NT2/D1 (cell line): ENCODE measurements at regions not wholly inside any gene's neighbourhood (a gene's known extent, or its start where the extent isn't known, plus 50 kb on each side); places are given as distances from the start of the nearest gene placed in this dataset.

ENCODE experiments used
- DNase-seq: peaks from one replicate; pipeline ENCODE4 v3.0.0-alpha.2; 2011; ENCODE audit warnings: low read depth, low spot score
- H3K27me3 ChIP-seq: 2 replicates; pipeline ENCODE4 v1.6.0; 2011; ENCODE audit warnings: mild to moderate bottlenecking; ENCODE audit not compliant: insufficient read length, insufficient read depth
- H3K36me3 ChIP-seq: 2 replicates; pipeline ENCODE4 v1.6.1; 2011; ENCODE audit warnings: mild to moderate bottlenecking, low read length, mixed read lengths; ENCODE audit not compliant: insufficient read depth, insufficient read length
- H3K4me1 ChIP-seq: 2 replicates; pipeline ENCODE4 v1.5.1; 2011; ENCODE audit not compliant: insufficient read depth, insufficient read length
- H3K4me3 ChIP-seq: 2 replicates; pipeline ENCODE4 v1.5.1; 2011; ENCODE audit warnings: low read depth; ENCODE audit not compliant: insufficient read length
- H3K9ac ChIP-seq: 2 replicates; pipeline ENCODE4 v1.6.0; 2011; ENCODE audit warnings: low read depth; ENCODE audit not compliant: insufficient read length
- H3K9me3 ChIP-seq: 2 replicates; pipeline ENCODE4 v1.5.1; 2011; ENCODE audit warnings: mild to moderate bottlenecking, low read length; ENCODE audit not compliant: insufficient read depth
- SUZ12 ChIP-seq: IDR thresholded peaks from 2 replicates; pipeline ENCODE4 v1.6.1; 2011; ENCODE audit not compliant: insufficient read length, insufficient read depth; ENCODE audit errors: extremely low read depth
- YY1 ChIP-seq: IDR thresholded peaks from 2 replicates; pipeline ENCODE4 v1.6.1; 2011; ENCODE audit not compliant: insufficient read length, insufficient read depth
- ZNF274 ChIP-seq: IDR thresholded peaks from 2 replicates; pipeline ENCODE4 v1.6.1; 2011; ENCODE audit warnings: mild to moderate bottlenecking, low read depth, low read length

- no peaks in the 10 kb centered on the region for H3K27me3 ChIP-seq
- no peak overlapping the region for H3K4me3 ChIP-seq
- TF ChIP-seq YY1: no peak
- TF ChIP-seq ZNF274: no peak
- no peak for TF ChIP-seq SUZ12
- H3K9ac ChIP-seq: no peak overlapping the region
- DNase-seq: no peak
- H3K36me3 ChIP-seq: no peaks in the 10 kb centered on the region
- H3K9me3 ChIP-seq: no peaks in the 10 kb centered on the region
- no peaks in the 10 kb centered on the region for H3K4me1 ChIP-seq
Observed at GRCh38 chr7:84705706-84706105, 481.1 kb downstream of the SEMA3D start.

- TF ChIP-seq YY1 (no peak), SUZ12 (no peak), ZNF274 (no peak)
Observed at GRCh38 chr7:84705079-84705478, 481.8 kb downstream of the SEMA3D start.

DNA sequence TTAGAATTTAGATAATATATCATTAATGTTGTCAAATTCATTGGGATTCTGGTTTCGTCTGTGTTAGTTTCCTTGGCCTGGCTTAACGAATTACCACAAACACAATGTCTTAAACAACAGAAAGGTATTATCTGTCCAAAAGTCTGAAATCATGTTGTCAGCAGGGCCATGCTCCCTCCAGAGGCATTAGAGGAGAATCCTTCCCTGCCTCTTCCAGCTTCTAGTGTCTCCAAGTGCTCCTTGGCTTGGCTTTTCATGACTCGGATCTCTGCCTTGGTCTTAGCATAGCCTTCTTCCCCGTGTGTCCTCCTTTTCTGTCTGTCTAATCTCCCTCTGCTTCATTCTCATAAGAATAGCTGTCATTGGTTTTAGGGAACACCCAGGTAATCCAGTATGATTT lies 482.5 kb downstream of the SEMA3D start:
- TF ChIP-seq ZNF274: no peak
- TF ChIP-seq SUZ12: no peak
- TF ChIP-seq YY1: no peak
- no peaks in the 10 kb centered on the region for H3K9me3 ChIP-seq
- DNase-seq: no peak

More at GRCh38 chr7:84705079-84705478, 481.8 kb downstream of the SEMA3D start:
- H3K4me3 ChIP-seq: no peak overlapping the region
- no peak overlapping the region for H3K9ac ChIP-seq
- H3K27me3 ChIP-seq: no peaks in the 10 kb centered on the region
- no peak for DNase-seq
- no peaks in the 10 kb centered on the region for H3K4me1 ChIP-seq
- no peaks in the 10 kb centered on the region for H3K36me3 ChIP-seq
- no peaks in the 10 kb centered on the region for H3K9me3 ChIP-seq

DNA sequence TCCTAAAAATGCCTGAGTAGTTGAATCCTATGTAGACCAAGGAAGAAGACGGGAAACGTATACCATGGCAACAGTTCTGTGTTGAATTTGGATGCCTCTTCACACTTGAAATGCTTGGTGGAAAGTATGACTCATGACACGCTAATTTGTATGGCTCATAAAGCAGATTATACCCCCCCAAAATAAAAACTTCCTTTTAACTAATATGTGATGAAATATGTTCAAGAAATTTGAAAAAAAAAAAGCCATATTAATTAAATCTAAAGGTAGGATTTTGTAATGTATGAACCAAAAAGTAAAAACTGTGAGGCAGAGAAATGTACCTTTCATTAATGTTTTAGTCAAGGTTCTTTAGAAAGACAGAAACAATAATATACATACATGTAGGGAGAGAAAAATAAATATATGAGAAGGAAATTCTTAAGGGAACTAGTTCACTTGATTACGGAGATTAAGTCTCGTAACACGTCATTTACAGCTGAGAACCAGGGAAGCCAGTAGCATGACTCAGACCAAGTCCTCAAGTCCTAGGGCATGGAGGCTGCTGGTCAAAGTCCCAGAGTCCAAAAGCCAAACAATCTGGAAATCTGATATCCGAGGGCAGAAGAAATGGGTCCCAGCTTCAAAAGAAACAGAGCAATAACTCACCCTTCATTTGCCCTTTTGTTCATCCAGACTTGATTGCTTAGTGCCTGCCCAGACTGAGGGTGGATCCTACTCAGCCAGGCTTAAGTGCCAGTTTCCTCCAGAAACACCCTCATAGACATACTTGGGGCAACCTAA lies 485.1 kb downstream of the SEMA3D start:
- H3K27me3 ChIP-seq: no peaks in the 10 kb centered on the region
- TF ChIP-seq SUZ12: no peak
- TF ChIP-seq ZNF274: no peak
- TF ChIP-seq YY1: no peak
- DNase-seq: no peak
- H3K36me3 ChIP-seq: no peaks in the 10 kb centered on the region
- no peak overlapping the region for H3K9ac ChIP-seq
- H3K9me3 ChIP-seq: no peaks in the 10 kb centered on the region
- no peaks in the 10 kb centered on the region for H3K4me1 ChIP-seq
- no peak overlapping the region for H3K4me3 ChIP-seq

More for the DNA sequence above, 482.5 kb downstream of the SEMA3D start:
- Histone ChIP-seq H3K4me1 (no peaks in the 10 kb centered on the region), H3K27me3 (no peaks in the 10 kb centered on the region), H3K9ac (no peak overlapping the region), H3K36me3 (no peaks in the 10 kb centered on the region), H3K4me3 (no peak overlapping the region)

- Histone ChIP-seq H3K4me3 (no peak overlapping the region), H3K4me1 (no peaks in the 10 kb centered on the region), H3K36me3 (no peaks in the 10 kb centered on the region), H3K27me3 (no peaks in the 10 kb centered on the region), H3K9me3 (no peaks in the 10 kb centered on the region), H3K9ac (no peak overlapping the region)
- no peak for DNase-seq
- TF ChIP-seq ZNF274: no peak
- no peak for TF ChIP-seq YY1
- TF ChIP-seq SUZ12: no peak
Observed at GRCh38 chr7:84700563-84701370, 486.1 kb downstream of the SEMA3D start.

- no peaks in the 10 kb centered on the region for H3K9me3 ChIP-seq
- no peaks in the 10 kb centered on the region for H3K36me3 ChIP-seq
- H3K4me1 ChIP-seq: no peaks in the 10 kb centered on the region
- H3K27me3 ChIP-seq: no peaks in the 10 kb centered on the region
- H3K9ac ChIP-seq: no peak overlapping the region
- H3K4me3 ChIP-seq: no peak overlapping the region
- no peak for DNase-seq
- TF ChIP-seq SUZ12: no peak
- TF ChIP-seq YY1: no peak
- TF ChIP-seq ZNF274: no peak
Observed at GRCh38 chr7:84697506-84697905, 489.4 kb downstream of the SEMA3D start.

DNA sequence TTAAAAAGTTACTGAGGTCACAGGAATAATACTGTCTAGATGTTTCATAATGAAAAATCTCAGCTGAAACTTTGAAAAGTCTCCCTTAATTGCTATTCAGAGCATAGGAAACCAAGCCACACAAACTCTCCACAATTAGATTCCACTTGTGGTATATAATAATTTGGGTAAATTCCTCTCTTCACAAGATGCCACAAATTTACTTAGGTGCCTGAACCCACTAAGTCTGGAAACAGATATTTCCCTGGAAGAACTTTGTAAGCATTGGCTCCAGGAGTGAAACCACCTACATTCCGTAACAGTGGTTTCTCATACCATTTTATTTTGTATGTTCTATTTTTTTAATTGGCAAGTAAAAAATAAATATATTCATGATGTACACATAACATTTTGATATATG lies 493.4 kb downstream of the SEMA3D start:
- Histone ChIP-seq H3K4me3 (no peak overlapping the region), H3K27me3 (no peaks in the 10 kb centered on the region), H3K36me3 (no peaks in the 10 kb centered on the region), H3K9ac (no peak overlapping the region), H3K4me1 (no peaks in the 10 kb centered on the region), H3K9me3 (no peaks in the 10 kb centered on the region)
- no peak for DNase-seq
- no peak for TF ChIP-seq ZNF274
- no peak for TF ChIP-seq SUZ12
- TF ChIP-seq YY1: no peak
